C4-2B (cell line): ENCODE measurements at regions not wholly inside any gene's neighbourhood (a gene's known extent, or its start where the extent isn't known, plus 50 kb on each side); places are given as distances from the start of the nearest gene placed in this dataset.

Experiments used
- ZFX ChIP-seq: fragments of 450-650 bp; IDR thresholded peaks from 2 replicates; pipeline ENCODE4 v1.6.1; 2017
- TF ChIP-seq, protein P1 (sequence below): fragments of 450-650 bp; conservative IDR thresholded peaks from 2 replicates; pipeline ENCODE4 v1.5.1; 2017; ENCODE audit warnings: mild to moderate bottlenecking

DNA sequence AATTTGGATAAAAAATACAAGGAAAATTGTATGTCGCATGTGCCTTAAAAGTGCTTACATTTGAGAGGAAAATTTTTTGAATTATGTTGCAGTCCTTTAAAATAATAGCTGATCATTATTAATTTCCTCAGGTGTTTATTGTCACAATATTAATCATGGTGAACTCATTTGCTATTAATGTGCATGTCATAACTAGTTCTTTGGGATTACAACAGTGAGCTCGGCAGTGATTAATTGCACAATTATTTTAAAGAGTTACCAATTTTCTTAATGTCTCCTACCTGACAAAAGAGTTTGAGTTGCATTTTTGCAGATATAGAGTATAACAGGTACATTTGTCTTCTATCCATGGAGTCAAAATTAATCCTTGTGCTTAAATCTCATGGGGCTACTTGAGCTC, 854.3 kb downstream of the BRINP3 start:
- TF ChIP-seq, protein P1, sequence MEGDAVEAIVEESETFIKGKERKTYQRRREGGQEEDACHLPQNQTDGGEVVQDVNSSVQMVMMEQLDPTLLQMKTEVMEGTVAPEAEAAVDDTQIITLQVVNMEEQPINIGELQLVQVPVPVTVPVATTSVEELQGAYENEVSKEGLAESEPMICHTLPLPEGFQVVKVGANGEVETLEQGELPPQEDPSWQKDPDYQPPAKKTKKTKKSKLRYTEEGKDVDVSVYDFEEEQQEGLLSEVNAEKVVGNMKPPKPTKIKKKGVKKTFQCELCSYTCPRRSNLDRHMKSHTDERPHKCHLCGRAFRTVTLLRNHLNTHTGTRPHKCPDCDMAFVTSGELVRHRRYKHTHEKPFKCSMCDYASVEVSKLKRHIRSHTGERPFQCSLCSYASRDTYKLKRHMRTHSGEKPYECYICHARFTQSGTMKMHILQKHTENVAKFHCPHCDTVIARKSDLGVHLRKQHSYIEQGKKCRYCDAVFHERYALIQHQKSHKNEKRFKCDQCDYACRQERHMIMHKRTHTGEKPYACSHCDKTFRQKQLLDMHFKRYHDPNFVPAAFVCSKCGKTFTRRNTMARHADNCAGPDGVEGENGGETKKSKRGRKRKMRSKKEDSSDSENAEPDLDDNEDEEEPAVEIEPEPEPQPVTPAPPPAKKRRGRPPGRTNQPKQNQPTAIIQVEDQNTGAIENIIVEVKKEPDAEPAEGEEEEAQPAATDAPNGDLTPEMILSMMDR, result no peak
- no peak for TF ChIP-seq ZFX
